ENCODE measurements at regions not wholly inside any gene's neighbourhood (a gene's known extent, or its start where the extent isn't known, plus 50 kb on each side); places are given as distances from the start of the nearest gene placed in this dataset.
A peak's percentile ranks its signal among the peaks of the same experiment; 100 is the strongest.

DNA sequence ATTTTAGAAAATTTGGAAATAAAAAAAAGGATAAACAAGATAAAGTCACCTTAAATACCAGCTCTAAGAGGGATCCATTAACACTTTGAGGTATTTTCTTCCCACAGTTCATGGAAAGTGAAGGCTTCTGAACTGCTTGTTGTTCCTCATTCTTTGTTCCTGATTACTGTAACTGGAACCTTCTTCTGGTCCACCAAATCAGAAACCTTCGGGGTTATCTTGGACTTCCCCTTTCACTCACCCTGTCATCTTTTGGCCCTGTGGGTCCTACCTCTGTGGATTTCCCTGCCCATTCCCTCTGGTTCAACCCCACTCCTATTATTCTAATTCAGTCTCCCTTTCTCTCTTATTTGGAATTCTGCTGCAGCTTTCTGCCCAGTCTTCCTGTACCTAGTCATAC lies 116.5 kb upstream of the PRPS1L1 start:
- no peak overlapping the region for H3K4me3 ChIP-seq (replicated peaks in 1 of 2; ENCODE audit: low read depth in 2 of 2, low read length in 2 of 2)
- DNase-seq (ENCODE audit: low read depth in 2 of 2) = no peak
- TF ChIP-seq, protein P1, sequence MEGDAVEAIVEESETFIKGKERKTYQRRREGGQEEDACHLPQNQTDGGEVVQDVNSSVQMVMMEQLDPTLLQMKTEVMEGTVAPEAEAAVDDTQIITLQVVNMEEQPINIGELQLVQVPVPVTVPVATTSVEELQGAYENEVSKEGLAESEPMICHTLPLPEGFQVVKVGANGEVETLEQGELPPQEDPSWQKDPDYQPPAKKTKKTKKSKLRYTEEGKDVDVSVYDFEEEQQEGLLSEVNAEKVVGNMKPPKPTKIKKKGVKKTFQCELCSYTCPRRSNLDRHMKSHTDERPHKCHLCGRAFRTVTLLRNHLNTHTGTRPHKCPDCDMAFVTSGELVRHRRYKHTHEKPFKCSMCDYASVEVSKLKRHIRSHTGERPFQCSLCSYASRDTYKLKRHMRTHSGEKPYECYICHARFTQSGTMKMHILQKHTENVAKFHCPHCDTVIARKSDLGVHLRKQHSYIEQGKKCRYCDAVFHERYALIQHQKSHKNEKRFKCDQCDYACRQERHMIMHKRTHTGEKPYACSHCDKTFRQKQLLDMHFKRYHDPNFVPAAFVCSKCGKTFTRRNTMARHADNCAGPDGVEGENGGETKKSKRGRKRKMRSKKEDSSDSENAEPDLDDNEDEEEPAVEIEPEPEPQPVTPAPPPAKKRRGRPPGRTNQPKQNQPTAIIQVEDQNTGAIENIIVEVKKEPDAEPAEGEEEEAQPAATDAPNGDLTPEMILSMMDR (IDR thresholded peaks at IDR 0.05; ENCODE audit: low read depth, low read length) = no peak

DNA sequence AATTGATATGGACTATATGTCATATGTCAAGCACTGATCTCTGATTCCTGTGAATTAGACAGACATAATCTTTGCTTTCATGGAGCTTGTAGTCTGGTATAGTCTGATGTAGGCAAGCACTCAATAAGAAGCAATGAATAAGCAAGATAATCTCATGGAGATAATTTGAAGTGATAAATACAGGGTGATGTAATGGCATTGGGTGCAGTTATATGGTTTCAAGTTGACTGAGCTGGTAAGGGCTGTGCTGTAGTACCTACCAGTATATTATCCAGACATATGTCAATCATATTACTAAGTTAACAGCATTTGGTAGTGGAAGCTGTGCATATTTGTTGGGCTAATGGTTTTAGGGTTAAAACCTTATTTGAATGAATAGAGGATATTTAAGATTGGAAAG lies 117.5 kb upstream of the PRPS1L1 start:
- no peak overlapping the region for H3K4me3 ChIP-seq (replicated peaks in 1 of 2; ENCODE audit: low read depth in 2 of 2, low read length in 2 of 2)
- DNase-seq (ENCODE audit: low read depth in 2 of 2) = no peak
- TF ChIP-seq, protein P1 (IDR thresholded peaks at IDR 0.05; ENCODE audit: low read depth, low read length) = no peak

DNA sequence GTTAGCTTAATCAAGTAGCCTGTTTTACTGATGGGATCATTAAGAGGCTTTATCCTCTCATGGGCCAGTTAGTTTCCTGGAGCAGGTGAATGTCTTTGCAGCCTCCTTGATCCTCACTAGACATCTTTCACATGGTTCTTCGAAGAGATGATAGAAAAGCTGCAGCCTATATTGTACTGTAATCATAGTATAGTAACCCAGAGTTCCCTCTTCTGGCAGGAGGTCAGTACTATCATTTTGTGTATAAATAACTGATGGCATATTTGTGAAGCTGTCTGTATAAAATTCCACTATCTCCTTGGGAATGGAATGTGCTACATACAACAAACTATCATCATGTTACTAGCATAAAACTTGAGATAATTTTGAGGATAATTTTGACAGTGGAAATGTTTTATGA lies 123.8 kb upstream of the PRPS1L1 start:
- no peak overlapping the region for H3K4me3 ChIP-seq (replicated peaks in 1 of 2; ENCODE audit: low read depth in 2 of 2, low read length in 2 of 2)
- DNase-seq (ENCODE audit: low read depth in 2 of 2) = peak; percentile 2 to 8
- TF ChIP-seq, protein P1 (IDR thresholded peaks at IDR 0.05; ENCODE audit: low read depth, low read length) = no peak

DNA sequence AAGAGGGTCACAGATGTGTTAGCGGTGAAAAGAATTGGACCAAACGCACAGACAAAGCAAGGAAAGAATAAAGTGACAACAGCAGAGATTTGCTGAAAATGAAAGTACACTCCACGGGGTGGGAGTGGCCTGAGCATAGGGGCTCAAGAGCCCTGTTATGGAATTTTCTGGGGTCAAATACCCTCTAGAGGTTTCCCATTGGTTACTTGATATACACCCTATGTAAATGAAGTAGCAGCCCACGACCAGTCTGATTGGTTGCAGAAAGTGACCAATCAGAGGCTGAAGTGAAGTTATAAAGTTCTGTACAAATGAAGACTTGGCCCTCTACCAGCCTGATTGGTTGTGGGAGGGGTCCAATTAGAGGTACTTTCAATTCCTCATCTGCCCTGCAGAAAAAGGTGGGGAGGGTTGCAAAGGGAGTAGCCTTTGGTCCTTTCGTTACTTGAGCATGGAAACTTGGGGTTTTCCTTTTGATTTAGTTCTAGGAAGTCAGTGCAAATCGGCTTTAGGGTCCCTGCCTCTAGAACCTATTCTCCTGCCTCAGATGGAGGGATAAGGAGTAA lies 125.6 kb upstream of the PRPS1L1 start:
- no peak overlapping the region for H3K4me3 ChIP-seq (replicated peaks in 1 of 2; ENCODE audit: low read depth in 2 of 2, low read length in 2 of 2)
- DNase-seq (ENCODE audit: low read depth in 2 of 2) = no peak
- TF ChIP-seq, protein P1 (IDR thresholded peaks at IDR 0.05; ENCODE audit: low read depth, low read length) = no peak

DNA sequence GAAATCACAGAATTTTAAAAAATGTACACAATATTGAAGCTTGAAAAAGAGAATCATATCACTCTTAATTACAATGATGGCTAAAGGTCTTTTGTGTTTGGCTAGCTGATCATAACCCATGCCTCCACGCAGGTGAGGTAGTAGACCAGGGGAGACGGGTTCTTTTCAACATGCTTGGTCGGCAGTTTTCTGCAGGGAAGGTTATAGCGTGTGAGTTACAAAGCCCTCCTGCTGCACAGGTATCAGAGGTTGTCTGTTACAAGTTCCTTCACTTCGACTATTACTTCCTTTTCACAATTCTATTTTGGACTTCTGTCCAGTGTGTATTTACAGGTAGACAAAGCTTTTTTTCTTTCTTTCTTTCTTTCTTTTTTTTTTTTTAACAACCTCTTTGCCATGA lies 127.1 kb upstream of the PRPS1L1 start:
- no peak overlapping the region for H3K4me3 ChIP-seq (replicated peaks in 1 of 2; ENCODE audit: low read depth in 2 of 2, low read length in 2 of 2)
- DNase-seq (ENCODE audit: low read depth in 2 of 2) = no peak
- TF ChIP-seq, protein P1 (IDR thresholded peaks at IDR 0.05; ENCODE audit: low read depth, low read length) = no peak

DNA sequence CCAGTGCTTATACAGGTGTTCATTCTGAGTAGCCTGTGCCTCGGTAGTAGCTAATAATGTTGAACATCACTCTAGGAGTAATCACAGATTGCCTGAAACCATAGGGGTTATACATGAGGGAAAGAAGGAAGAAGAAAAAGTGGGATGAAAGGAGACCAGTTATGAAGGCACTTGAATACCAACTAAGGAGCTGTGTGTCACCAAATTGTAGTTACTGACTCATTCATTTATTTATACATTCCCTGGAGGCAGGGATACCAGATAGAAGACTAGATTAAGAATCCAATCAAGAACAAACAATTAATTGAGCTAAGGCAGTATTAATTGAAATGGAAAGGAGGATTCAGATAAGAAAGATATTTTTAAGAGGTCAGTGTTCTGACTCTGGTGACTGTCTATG lies 129.6 kb upstream of the PRPS1L1 start:
- no peak for DNase-seq (ENCODE audit: low read depth in 2 of 2)
- TF ChIP-seq, protein P1 (IDR thresholded peaks at IDR 0.05; ENCODE audit: low read depth, low read length) = no peak
- H3K4me3 ChIP-seq (replicated peaks in 1 of 2; ENCODE audit: low read depth in 2 of 2, low read length in 2 of 2) = no peak overlapping the region

DNA sequence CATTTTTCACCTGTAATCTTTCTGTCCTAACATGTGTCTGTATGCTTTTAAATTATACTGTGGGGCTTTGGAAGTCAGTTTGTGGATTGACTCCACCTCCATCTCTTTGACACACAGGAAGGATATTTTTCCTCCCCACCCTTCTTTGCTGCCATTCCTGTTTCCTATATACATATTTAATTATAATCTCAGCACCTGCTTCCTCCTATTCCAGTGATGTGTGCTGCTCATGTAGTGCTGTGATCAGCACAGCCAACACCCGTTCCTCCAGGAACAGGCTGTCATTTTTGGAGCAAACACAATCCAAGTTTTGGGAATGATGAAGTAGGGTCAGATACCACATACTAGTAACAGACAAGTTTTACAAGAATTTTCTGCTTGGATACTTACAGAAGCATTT lies 135.0 kb upstream of the PRPS1L1 start:
- no peak for DNase-seq (ENCODE audit: low read depth in 2 of 2)
- no peak overlapping the region for H3K4me3 ChIP-seq (replicated peaks in 1 of 2; ENCODE audit: low read depth in 2 of 2, low read length in 2 of 2)
- TF ChIP-seq, protein P1 (IDR thresholded peaks at IDR 0.05; ENCODE audit: low read depth, low read length) = no peak

All from cardiac fibroblast (primary cell).